ENCODE measurements at regions not wholly inside any gene's neighbourhood (a gene's known extent, or its start where the extent isn't known, plus 50 kb on each side); places are given as distances from the start of the nearest gene placed in this dataset.

DNA sequence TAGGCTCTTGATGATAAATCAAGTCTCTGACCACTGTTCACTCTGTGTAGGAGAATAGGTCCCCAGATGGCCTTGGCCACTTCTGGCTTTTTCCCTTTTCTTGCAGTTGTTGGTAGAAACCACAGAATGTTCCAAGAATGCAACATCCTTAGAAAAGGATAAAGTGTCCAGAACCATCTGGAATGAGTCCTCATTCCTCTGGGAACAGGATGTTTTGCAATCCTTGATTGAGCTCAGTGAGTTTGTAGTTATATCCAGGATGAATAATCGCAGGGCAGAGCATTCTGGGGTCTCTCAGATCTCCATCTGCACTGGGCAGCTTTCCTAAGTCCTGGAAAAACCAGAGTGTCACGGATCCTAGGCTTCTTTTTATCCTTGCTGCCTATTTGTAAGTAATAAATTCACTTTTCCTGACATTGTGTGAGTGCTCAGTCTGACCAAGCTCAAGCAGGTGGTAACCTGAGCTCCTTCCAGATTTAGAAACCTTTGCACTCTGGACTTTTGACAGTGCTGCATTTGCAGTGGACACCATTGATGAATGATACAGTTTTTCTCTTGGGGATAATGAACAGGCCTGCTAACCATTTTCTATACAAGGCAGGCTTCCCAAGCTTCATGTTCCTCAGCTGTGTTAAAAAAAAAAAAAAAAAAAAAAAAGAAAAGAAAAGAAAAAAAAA, 1028.6 kb downstream of the OTOL1 start:
- no peaks in the 10 kb centered on the region for H3K27me3 ChIP-seq (ENCODE audit: low read depth)
- no peaks in the 10 kb centered on the region for H3K9me3 ChIP-seq (replicated peaks)
- intact Hi-C loops (cut with micrococcal nuclease), result no loop called here
- no peak overlapping the region for H3K27ac ChIP-seq (replicated peaks)
- no peaks in the 10 kb centered on the region for H3K4me1 ChIP-seq
- H3K36me3 ChIP-seq, result no peaks in the 10 kb centered on the region
- no peak for DNase-seq
- H3K4me3 ChIP-seq, result no peak overlapping the region
- TF ChIP-seq, protein P1, sequence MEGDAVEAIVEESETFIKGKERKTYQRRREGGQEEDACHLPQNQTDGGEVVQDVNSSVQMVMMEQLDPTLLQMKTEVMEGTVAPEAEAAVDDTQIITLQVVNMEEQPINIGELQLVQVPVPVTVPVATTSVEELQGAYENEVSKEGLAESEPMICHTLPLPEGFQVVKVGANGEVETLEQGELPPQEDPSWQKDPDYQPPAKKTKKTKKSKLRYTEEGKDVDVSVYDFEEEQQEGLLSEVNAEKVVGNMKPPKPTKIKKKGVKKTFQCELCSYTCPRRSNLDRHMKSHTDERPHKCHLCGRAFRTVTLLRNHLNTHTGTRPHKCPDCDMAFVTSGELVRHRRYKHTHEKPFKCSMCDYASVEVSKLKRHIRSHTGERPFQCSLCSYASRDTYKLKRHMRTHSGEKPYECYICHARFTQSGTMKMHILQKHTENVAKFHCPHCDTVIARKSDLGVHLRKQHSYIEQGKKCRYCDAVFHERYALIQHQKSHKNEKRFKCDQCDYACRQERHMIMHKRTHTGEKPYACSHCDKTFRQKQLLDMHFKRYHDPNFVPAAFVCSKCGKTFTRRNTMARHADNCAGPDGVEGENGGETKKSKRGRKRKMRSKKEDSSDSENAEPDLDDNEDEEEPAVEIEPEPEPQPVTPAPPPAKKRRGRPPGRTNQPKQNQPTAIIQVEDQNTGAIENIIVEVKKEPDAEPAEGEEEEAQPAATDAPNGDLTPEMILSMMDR (IDR thresholded peaks at IDR 0.05; ENCODE audit: borderline replicate concordance), result no peak

DNA sequence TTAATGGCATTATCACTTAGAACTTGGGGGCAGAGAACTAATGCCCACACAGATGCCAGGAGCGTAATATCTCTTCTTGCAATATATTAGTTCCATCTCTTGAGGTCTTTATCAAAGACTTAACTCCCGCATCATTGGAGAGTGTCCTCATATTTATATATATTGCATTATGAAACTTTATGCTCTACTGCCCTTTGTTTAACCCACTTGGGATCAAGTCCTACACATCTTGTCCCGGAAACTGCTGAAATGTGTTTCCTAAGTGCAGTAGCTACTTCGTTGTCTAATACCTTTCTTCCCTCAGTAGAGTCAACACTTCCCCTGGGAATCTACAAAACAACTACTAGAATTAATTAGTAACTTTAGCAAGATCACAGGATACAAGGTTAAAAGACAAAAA, 1029.2 kb downstream of the OTOL1 start:
- Histone ChIP-seq H3K4me3 (no peak overlapping the region), H3K4me1 (no peaks in the 10 kb centered on the region), H3K27me3 (ENCODE audit: low read depth) (no peaks in the 10 kb centered on the region), H3K36me3 (no peaks in the 10 kb centered on the region), H3K9me3 (replicated peaks) (no peaks in the 10 kb centered on the region), H3K27ac (replicated peaks) (no peak overlapping the region)
- intact Hi-C loops (cut with micrococcal nuclease), result no loop called here
- TF ChIP-seq, protein P1 (IDR thresholded peaks at IDR 0.05; ENCODE audit: borderline replicate concordance), result no peak
- DNase-seq, result no peak

DNA sequence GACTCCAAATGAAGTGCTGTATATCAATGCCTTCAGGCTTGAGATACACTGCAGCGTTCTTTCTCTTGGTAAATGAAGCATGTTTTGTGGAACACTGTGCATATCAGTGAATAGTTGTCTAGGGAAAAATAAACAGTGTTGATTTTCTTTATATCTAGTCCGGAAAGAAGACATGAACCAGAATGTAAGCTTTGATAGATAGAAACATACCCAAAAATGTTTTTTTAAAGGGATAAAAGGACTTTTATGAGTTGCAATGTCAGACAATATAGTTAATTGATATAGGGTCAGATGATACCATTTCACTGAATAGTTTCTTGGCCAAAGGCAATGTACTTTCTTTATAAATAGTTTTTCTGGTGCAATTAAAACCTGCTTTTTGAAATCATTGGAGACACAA, 1037.8 kb downstream of the OTOL1 start:
- H3K27me3 ChIP-seq (ENCODE audit: low read depth), result no peaks in the 10 kb centered on the region
- no peak overlapping the region for H3K4me3 ChIP-seq
- TF ChIP-seq, protein P1 (IDR thresholded peaks at IDR 0.05; ENCODE audit: borderline replicate concordance), result no peak
- H3K9me3 ChIP-seq (replicated peaks), result no peaks in the 10 kb centered on the region
- intact Hi-C loops (cut with micrococcal nuclease), result no loop called here
- no peak overlapping the region for H3K27ac ChIP-seq (replicated peaks)
- no peak for DNase-seq
- no peaks in the 10 kb centered on the region for H3K4me1 ChIP-seq
- H3K36me3 ChIP-seq, result no peaks in the 10 kb centered on the region

DNA sequence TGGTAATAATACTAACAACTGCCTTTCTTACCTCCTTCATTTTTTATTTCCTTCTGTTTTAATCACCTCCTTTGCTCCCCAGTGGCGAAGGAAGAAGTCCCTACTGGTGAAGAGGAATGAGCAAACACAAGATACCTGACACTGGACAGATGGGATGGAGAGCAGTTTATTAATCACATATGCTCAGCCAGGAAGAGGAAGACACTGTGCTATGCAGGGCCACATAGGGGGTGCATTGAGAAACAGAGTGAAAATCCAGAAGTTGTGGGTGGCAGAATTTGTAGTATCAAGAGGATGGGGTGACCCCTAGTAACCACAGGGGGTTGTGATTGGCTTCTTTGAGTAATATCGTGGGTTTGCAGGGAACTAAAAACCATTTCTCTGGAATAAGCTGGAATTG, 1041.9 kb downstream of the OTOL1 start:
- Histone ChIP-seq H3K4me3 (no peak overlapping the region), H3K9me3 (replicated peaks) (no peaks in the 10 kb centered on the region), H3K27me3 (ENCODE audit: low read depth) (no peaks in the 10 kb centered on the region), H3K4me1 (peaks cover 4% of the 10 kb centered on the region), H3K36me3 (no peaks in the 10 kb centered on the region), H3K27ac (replicated peaks) (no peak overlapping the region)
- intact Hi-C loops (cut with micrococcal nuclease), result no loop called here
- no peak for DNase-seq
- TF ChIP-seq, protein P1 (IDR thresholded peaks at IDR 0.05; ENCODE audit: borderline replicate concordance), result no peak

DNA sequence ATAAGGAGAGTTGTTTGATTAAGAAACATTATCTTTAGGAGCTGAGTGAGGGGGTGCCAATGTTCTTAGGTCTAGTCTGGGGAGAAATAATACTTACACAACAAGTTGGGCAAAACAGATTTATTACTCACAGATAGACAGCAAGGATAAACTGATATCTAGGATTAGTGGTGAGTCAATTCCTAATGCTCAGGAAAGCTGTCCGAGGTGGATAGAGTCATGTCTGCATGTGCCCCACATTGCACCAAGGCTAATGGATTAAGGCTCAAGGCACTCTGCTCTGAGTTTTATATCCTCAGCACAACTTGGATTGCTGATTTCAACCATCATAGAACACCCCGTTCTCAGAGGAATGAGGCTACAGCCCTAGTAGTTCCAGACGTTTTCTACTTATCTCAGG, 1042.3 kb downstream of the OTOL1 start:
- no peaks in the 10 kb centered on the region for H3K36me3 ChIP-seq
- no peak for DNase-seq
- peaks cover 4% of the 10 kb centered on the region for H3K4me1 ChIP-seq
- no peaks in the 10 kb centered on the region for H3K27me3 ChIP-seq (ENCODE audit: low read depth)
- no peaks in the 10 kb centered on the region for H3K9me3 ChIP-seq (replicated peaks)
- no peak overlapping the region for H3K27ac ChIP-seq (replicated peaks)
- TF ChIP-seq, protein P1 (IDR thresholded peaks at IDR 0.05; ENCODE audit: borderline replicate concordance), result no peak
- no peak overlapping the region for H3K4me3 ChIP-seq
- intact Hi-C loops (cut with micrococcal nuclease), result no loop called here
